ENCODE measurements at regions not wholly inside any gene's neighbourhood (a gene's known extent, or its start where the extent isn't known, plus 50 kb on each side); places are given as distances from the start of the nearest gene placed in this dataset.

DNA sequence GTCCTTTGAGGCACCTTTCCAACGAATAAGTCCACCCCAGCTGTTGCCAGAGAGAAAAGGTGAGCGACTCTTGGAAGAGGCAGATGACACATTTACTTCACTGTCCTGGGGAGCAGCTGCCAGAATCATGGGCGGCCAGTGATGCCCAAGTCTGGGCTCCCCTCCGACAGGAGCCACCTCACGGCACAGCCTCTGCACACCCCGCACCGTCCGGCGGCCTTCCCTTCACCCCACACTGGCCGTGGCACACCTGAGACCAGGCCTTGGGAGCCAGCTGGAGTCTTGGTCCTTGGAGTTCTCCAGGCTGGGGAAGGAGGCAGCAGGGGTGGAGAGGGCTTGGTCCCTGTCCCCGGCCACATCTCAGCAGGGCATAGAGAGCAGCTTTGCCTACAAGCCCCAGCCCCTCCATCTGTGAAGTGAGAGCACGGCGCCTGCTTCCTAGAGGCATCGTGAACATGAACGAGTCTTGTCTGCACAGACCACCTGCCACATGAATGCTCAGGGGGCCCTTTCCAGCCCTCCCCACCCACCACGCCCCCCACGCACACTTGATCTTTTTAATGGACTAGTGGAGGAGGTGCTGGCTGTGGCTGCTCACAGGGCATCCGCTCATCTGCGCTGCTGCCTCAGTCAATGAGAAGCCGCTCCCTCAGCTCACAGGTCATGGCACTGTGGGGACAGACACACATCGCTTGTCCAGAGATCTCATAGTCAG lies 400.2 kb upstream of the MYT1L start:
- TF ChIP-seq, protein P1, sequence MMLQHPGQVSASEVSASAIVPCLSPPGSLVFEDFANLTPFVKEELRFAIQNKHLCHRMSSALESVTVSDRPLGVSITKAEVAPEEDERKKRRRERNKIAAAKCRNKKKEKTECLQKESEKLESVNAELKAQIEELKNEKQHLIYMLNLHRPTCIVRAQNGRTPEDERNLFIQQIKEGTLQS (IDR thresholded peaks at IDR 0.05) = no peak
- TF ChIP-seq, protein P2, sequence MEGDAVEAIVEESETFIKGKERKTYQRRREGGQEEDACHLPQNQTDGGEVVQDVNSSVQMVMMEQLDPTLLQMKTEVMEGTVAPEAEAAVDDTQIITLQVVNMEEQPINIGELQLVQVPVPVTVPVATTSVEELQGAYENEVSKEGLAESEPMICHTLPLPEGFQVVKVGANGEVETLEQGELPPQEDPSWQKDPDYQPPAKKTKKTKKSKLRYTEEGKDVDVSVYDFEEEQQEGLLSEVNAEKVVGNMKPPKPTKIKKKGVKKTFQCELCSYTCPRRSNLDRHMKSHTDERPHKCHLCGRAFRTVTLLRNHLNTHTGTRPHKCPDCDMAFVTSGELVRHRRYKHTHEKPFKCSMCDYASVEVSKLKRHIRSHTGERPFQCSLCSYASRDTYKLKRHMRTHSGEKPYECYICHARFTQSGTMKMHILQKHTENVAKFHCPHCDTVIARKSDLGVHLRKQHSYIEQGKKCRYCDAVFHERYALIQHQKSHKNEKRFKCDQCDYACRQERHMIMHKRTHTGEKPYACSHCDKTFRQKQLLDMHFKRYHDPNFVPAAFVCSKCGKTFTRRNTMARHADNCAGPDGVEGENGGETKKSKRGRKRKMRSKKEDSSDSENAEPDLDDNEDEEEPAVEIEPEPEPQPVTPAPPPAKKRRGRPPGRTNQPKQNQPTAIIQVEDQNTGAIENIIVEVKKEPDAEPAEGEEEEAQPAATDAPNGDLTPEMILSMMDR (IDR thresholded peaks at IDR 0.05 in 2 of 3, conservative IDR thresholded peaks at IDR 0.05 in 1 of 3; ENCODE audit: borderline replicate concordance in 1 of 3, insufficient read depth in 1 of 3, low read depth in 2 of 3, low read length in 2 of 3) = no peak
- no peak for TF ChIP-seq CEBPB (IDR thresholded peaks at IDR 0.05; ENCODE audit: low read depth)
- TF ChIP-seq ZFX (IDR thresholded peaks at IDR 0.05) = no peak
- no peak for TF ChIP-seq POLR2A (IDR thresholded peaks at IDR 0.05; ENCODE audit: borderline replicate concordance, extremely low read depth, insufficient read depth, insufficient read length)
- TF ChIP-seq JUND (IDR thresholded peaks at IDR 0.05) = no peak
- no peak for TF ChIP-seq ELF1 (IDR thresholded peaks at IDR 0.05; ENCODE audit: borderline replicate concordance, low read depth)
- no peak for TF ChIP-seq SP1 (IDR thresholded peaks at IDR 0.05; ENCODE audit: low read depth)
- no peak for TF ChIP-seq EZH2phosphoT487 (IDR thresholded peaks at IDR 0.05; ENCODE audit: borderline replicate concordance)
- no peak for TF ChIP-seq EZH2 (IDR thresholded peaks at IDR 0.05)
- TF ChIP-seq, protein P3, sequence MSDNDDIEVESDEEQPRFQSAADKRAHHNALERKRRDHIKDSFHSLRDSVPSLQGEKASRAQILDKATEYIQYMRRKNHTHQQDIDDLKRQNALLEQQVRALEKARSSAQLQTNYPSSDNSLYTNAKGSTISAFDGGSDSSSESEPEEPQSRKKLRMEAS (IDR thresholded peaks at IDR 0.05) = no peak

All from HCT116 (cell line).